Ishikawa (cell line): ENCODE measurements at regions not wholly inside any gene's neighbourhood (a gene's known extent, or its start where the extent isn't known, plus 50 kb on each side); places are given as distances from the start of the nearest gene placed in this dataset.

Source experiments
- CEBPB ChIP-seq: IDR thresholded peaks from 2 replicates; pipeline ENCODE4 v1.6.1; 2012
- CREB1 ChIP-seq: IDR thresholded peaks from 2 replicates; pipeline ENCODE4 v1.6.1; 2012; ENCODE audit warnings: low read depth
- EGR1 ChIP-seq: IDR thresholded peaks from 2 replicates; pipeline ENCODE4 v1.6.1; 2012
- EP300 ChIP-seq: IDR thresholded peaks from 2 replicates; pipeline ENCODE4 v1.6.1; 2012; ENCODE audit warnings: borderline replicate concordance
- FOXM1 ChIP-seq: IDR thresholded peaks from 2 replicates; pipeline ENCODE4 v1.6.1; 2012; ENCODE audit warnings: low read depth, borderline replicate concordance
- NFIC ChIP-seq: IDR thresholded peaks from 2 replicates; pipeline ENCODE4 v1.6.1; 2012
- RAD21 ChIP-seq: IDR thresholded peaks from 2 replicates; pipeline ENCODE4 v1.6.1; 2012; ENCODE audit warnings: low read depth
- TAF1 ChIP-seq: IDR thresholded peaks from 2 replicates; pipeline ENCODE4 v1.6.1; 2012; ENCODE audit warnings: low read depth, mild to moderate bottlenecking
- TCF12 ChIP-seq: IDR thresholded peaks from 2 replicates; pipeline ENCODE4 v1.6.1; 2012; ENCODE audit warnings: low read depth
- TEAD4 ChIP-seq: IDR thresholded peaks from 2 replicates; pipeline ENCODE4 v1.6.1; 2012
- YY1 ChIP-seq: IDR thresholded peaks from 2 replicates; pipeline ENCODE4 v1.6.1; 2012; ENCODE audit warnings: low read depth
- ZBTB7A ChIP-seq: IDR thresholded peaks from 2 replicates; pipeline ENCODE4 v1.6.1; 2012; ENCODE audit warnings: low read depth
- TF ChIP-seq, protein P1 (sequence below): IDR thresholded peaks from 2 replicates; pipeline ENCODE4 v1.6.1; 2012
- TF ChIP-seq, protein P2 (sequence below): IDR thresholded peaks from 2 replicates; pipeline ENCODE4 v1.6.1; 2012; ENCODE audit warnings: low read depth, mild to moderate bottlenecking
- TF ChIP-seq, protein P3 (sequence below): IDR thresholded peaks from 2 replicates; pipeline ENCODE4 v1.6.1; 2012

DNA sequence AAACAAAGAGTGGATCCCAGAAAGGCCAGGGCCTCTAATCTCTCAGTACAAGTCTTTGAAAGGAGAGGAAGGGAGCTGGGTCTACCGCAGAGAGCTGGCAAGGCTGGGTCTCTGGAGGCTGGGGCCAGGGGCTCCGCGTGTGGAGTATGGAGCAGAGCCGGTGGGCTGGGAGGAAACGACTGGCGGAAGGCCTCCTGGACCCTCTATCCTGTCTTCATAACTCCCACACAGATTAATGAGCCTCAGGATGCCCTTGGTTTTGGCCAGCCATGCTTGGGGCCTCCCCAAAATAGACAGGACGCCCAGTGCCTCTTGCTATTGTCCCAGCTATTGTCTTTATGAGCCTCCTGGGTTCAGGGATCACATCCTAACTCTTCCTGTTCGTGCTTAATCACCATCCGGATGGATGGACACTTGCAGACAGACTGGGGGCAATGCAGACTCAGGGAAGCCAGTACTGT, 306.4 kb downstream of the DHX35 start:
- TF ChIP-seq NFIC: no peak
- TF ChIP-seq, protein P1, sequence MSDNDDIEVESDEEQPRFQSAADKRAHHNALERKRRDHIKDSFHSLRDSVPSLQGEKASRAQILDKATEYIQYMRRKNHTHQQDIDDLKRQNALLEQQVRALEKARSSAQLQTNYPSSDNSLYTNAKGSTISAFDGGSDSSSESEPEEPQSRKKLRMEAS: no peak
- TF ChIP-seq EGR1: no peak
- TF ChIP-seq, protein P2, sequence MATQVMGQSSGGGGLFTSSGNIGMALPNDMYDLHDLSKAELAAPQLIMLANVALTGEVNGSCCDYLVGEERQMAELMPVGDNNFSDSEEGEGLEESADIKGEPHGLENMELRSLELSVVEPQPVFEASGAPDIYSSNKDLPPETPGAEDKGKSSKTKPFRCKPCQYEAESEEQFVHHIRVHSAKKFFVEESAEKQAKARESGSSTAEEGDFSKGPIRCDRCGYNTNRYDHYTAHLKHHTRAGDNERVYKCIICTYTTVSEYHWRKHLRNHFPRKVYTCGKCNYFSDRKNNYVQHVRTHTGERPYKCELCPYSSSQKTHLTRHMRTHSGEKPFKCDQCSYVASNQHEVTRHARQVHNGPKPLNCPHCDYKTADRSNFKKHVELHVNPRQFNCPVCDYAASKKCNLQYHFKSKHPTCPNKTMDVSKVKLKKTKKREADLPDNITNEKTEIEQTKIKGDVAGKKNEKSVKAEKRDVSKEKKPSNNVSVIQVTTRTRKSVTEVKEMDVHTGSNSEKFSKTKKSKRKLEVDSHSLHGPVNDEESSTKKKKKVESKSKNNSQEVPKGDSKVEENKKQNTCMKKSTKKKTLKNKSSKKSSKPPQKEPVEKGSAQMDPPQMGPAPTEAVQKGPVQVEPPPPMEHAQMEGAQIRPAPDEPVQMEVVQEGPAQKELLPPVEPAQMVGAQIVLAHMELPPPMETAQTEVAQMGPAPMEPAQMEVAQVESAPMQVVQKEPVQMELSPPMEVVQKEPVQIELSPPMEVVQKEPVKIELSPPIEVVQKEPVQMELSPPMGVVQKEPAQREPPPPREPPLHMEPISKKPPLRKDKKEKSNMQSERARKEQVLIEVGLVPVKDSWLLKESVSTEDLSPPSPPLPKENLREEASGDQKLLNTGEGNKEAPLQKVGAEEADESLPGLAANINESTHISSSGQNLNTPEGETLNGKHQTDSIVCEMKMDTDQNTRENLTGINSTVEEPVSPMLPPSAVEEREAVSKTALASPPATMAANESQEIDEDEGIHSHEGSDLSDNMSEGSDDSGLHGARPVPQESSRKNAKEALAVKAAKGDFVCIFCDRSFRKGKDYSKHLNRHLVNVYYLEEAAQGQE: no peak
- no peak for TF ChIP-seq EP300
- no peak for TF ChIP-seq TCF12
- TF ChIP-seq, protein P3, sequence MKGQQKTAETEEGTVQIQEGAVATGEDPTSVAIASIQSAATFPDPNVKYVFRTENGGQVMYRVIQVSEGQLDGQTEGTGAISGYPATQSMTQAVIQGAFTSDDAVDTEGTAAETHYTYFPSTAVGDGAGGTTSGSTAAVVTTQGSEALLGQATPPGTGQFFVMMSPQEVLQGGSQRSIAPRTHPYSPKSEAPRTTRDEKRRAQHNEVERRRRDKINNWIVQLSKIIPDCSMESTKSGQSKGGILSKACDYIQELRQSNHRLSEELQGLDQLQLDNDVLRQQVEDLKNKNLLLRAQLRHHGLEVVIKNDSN: no peak
- no peak for TF ChIP-seq CEBPB
- no peak for TF ChIP-seq TEAD4

DNA sequence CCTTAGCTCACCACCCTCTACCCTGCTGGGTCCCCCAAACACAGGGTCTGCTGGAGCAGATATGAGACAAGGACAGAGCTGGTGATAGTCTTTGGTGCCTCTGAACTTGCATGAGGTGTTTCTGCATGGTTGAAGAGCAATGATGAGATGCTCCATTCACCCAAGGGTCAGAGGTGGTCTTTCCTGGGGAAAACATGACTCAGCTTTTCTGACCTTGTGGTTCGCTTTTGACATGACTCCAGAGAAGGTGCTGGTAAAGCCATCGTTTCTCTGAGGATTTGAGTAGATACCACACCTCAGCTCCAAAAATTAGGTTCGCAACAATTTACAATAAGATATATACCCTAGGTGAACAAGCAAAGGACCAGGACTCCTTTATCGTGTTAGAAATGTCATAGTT, 304.8 kb downstream of the DHX35 start:
- TF ChIP-seq TAF1 (no peak), RAD21 (no peak), NFIC (no peak), EGR1 (no peak), ZBTB7A (no peak), EP300 (no peak), TEAD4 (no peak), CREB1 (no peak), TCF12 (no peak), YY1 (no peak), CEBPB (no peak), FOXM1 (no peak)
- TF ChIP-seq, protein P3: no peak
- TF ChIP-seq, protein P2: no peak
- TF ChIP-seq, protein P1: no peak

DNA sequence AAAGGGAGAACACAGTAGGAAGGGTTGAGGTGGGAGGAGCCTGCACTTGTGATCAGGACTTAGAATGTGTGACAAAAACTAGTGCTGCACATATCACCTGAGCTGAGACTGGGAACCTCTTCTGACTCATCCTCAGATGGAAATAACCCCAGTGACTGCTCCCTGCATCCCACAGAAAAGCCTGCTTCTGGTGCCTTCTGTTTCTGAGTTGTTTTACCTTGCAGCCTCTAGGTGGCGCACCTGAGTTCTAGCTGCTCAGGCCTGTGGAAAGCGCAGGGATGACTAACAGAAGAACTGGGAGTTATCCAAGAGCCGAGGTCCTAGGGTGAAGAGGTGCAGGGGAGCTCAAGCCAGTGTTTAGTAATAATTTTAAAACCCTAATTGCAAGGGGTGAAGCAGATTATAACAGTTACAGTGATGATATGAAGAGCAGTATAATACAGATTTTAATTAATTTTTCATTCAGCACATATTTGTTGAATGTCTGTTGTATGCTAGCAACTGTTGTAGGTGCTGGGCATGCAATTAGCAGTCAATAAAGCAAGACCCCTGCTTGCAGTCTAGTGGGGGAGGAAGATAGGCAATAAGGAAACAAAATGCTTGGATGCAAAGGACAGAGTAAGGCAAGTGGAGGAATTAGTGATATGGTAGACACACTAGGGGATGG, 302.5 kb downstream of the DHX35 start:
- TF ChIP-seq, protein P1: no peak
- TF ChIP-seq, protein P2: no peak
- TF ChIP-seq RAD21: peak; percentile 43
- TF ChIP-seq, protein P3: no peak
- TF ChIP-seq FOXM1: no peak

DNA sequence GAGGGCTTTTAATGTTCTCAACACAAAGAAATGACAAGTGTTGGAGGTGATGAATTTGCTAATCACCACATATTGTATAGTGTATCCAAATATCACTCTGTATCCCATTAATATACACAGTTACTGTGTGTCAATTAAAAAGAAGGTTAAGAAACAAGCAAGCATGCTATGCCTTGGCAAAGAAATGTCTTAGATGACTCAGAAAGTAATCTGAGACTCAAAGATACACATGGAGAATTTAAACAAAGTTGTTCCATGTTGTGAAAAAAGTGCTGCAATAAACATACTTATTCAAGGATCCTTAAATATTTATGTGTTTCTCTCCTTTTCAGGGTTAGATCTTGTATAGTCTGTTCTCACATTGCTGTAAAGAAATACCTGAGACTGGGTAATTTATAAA, 300.9 kb downstream of the DHX35 start:
- TF ChIP-seq YY1 (no peak), CREB1 (no peak), NFIC (no peak)
- TF ChIP-seq, protein P3: no peak
